NCI-H2171 (cell line): ENCODE measurements at regions not wholly inside any gene's neighbourhood (a gene's known extent, or its start where the extent isn't known, plus 50 kb on each side); places are given as distances from the start of the nearest gene placed in this dataset.
"Not testable (repeated sequence)": the region's sequence is repeated elsewhere in the genome, so short reads cannot be mapped to it uniquely, and the experiment has no call there.

Source experiments
- DNase-seq: peaks from one replicate; lab custom pipeline; 2025; lab: John Stamatoyannopoulos, UW

- DNase-seq = no peak
Observed at GRCh38 chr6:88455317-88455716, 289.2 kb upstream of the CNR1 start.

- DNase-seq = no peak
Observed at GRCh38 chr6:88454658-88455057, 288.5 kb upstream of the CNR1 start.

- DNase-seq = no peak
Observed at GRCh38 chr6:88449770-88450169, 283.6 kb upstream of the CNR1 start.

GRCh38 chr6:88445188-88445965 lies 279.2 kb upstream of the CNR1 start:
- DNase-seq = no peak

- DNase-seq = no peak
Observed at GRCh38 chr6:88443554-88443953, 277.4 kb upstream of the CNR1 start.

GRCh38 chr6:88442737-88443136 lies 276.6 kb upstream of the CNR1 start:
- no peak for DNase-seq

GRCh38 chr6:88441346-88441745 lies 275.2 kb upstream of the CNR1 start:
- no peak for DNase-seq

GRCh38 chr6:88428068-88428467 lies 261.9 kb upstream of the CNR1 start:
- DNase-seq = no peak

GRCh38 chr6:88426005-88426404 lies 259.9 kb upstream of the CNR1 start:
- DNase-seq = no peak

GRCh38 chr6:88422831-88423230 lies 256.7 kb upstream of the CNR1 start:
- no peak for DNase-seq

- DNase-seq = not testable (repeated sequence)
Observed at GRCh38 chr6:88420967-88421488, 254.9 kb upstream of the CNR1 start.

GRCh38 chr6:88418921-88419810 lies 253.0 kb upstream of the CNR1 start:
- not testable (repeated sequence) for DNase-seq

GRCh38 chr6:88417361-88417760 lies 251.2 kb upstream of the CNR1 start:
- DNase-seq = not testable (repeated sequence)

GRCh38 chr6:88413459-88413858 lies 247.3 kb upstream of the CNR1 start:
- DNase-seq = no peak

- not testable (repeated sequence) for DNase-seq
Observed at GRCh38 chr6:88408355-88408754, 242.2 kb upstream of the CNR1 start.

GRCh38 chr6:88406674-88407073 lies 240.5 kb upstream of the CNR1 start:
- not testable (repeated sequence) for DNase-seq

- no peak for DNase-seq
Observed at GRCh38 chr6:88403486-88403885, 237.3 kb upstream of the CNR1 start.

GRCh38 chr6:88402909-88403308 lies 236.8 kb upstream of the CNR1 start:
- no peak for DNase-seq

GRCh38 chr6:88390998-88391397 lies 224.9 kb upstream of the CNR1 start:
- not testable (repeated sequence) for DNase-seq

- DNase-seq = no peak
Observed at GRCh38 chr6:88388589-88388988, 222.4 kb upstream of the CNR1 start.

- DNase-seq = no peak
Observed at GRCh38 chr6:88386167-88386566, 220.0 kb upstream of the CNR1 start.

GRCh38 chr6:88383183-88383582 lies 217.0 kb upstream of the CNR1 start:
- no peak for DNase-seq

GRCh38 chr6:88381289-88381642 lies 215.1 kb upstream of the CNR1 start:
- DNase-seq = no peak
